SH-SY5Y (cell line): ENCODE measurements at regions not wholly inside any gene's neighbourhood (a gene's known extent, or its start where the extent isn't known, plus 50 kb on each side); places are given as distances from the start of the nearest gene placed in this dataset.

ENCODE experiments used
- GATA2 ChIP-seq: IDR thresholded peaks from 2 replicates; pipeline ENCODE4 v1.6.1; 2011; ENCODE audit warnings: mild to moderate bottlenecking, low read depth, low read length
- GATA3 ChIP-seq: IDR thresholded peaks from 2 replicates; pipeline ENCODE4 v1.6.1; 2011; ENCODE audit warnings: low read depth, mild to moderate bottlenecking, low read length, moderate library complexity

- TF ChIP-seq GATA3, result no peak
- no peak for TF ChIP-seq GATA2
Measured at GRCh38 chr1:221874285-221875003, 132.6 kb upstream of the DUSP10 start.
